Mesenchymal stem cell (in vitro differentiated cells and primary cell): ENCODE measurements at regions not wholly inside any gene's neighbourhood (a gene's known extent, or its start where the extent isn't known, plus 50 kb on each side); places are given as distances from the start of the nearest gene placed in this dataset.
A peak's percentile ranks its signal among the peaks of the same experiment; 100 is the strongest.

ENCODE experiments used
- DNase-seq: peaks from one replicate; pipeline ENCODE4 v3.0.0-alpha.2; 2013
- H2AFZ ChIP-seq: one replicate; pipeline ENCODE4 v1.6.1; 2013; ENCODE audit warnings: low read depth, mild to moderate bottlenecking, control low read depth, inconsistent platforms, low read length, moderate library complexity
- H2AK5ac ChIP-seq: 2 replicates; pipeline ENCODE4 v1.6.1; 2013; ENCODE audit warnings: low read length, moderate library complexity, mild to moderate bottlenecking, inconsistent platforms; ENCODE audit not compliant: severe bottlenecking
- H2BK120ac ChIP-seq: one replicate; pipeline ENCODE4 v1.6.1; 2013; ENCODE audit warnings: low read depth, mild to moderate bottlenecking, inconsistent platforms, low read length, moderate library complexity
- H2BK12ac ChIP-seq, 2 experiments: one replicate each; pipeline ENCODE4 v1.6.1; 2013; ENCODE audit warnings: inconsistent platforms in 2 of 2, low read length in 2 of 2, mild to moderate bottlenecking in 2 of 2, moderate library complexity in 2 of 2, control low read depth in 1 of 2
- H2BK15ac ChIP-seq: one replicate; pipeline ENCODE4 v1.6.1; 2013; ENCODE audit warnings: mild to moderate bottlenecking, low read depth, inconsistent platforms; ENCODE audit not compliant: poor library complexity, severe bottlenecking
- H2BK5ac ChIP-seq: 2 replicates; pipeline ENCODE4 v1.6.1; 2013; ENCODE audit warnings: low read depth, mild to moderate bottlenecking, low read length, control low read depth, inconsistent platforms; ENCODE audit not compliant: poor library complexity, severe bottlenecking
- H3K14ac ChIP-seq, 2 experiments: one replicate each; pipeline ENCODE4 v1.6.1; 2013; ENCODE audit warnings: inconsistent platforms in 2 of 2, low read length in 2 of 2, control low read depth in 1 of 2, mild to moderate bottlenecking in 1 of 2, moderate library complexity in 1 of 2
- H3K18ac ChIP-seq, 2 experiments: one replicate each; pipeline ENCODE4 v1.6.1; 2013; ENCODE audit warnings: inconsistent platforms in 2 of 2, low read length in 2 of 2, control low read depth in 1 of 2, low read depth in 1 of 2, mild to moderate bottlenecking in 1 of 2
- H3K23ac ChIP-seq, 2 experiments: one replicate each; pipeline ENCODE4 v1.6.1; 2013; ENCODE audit warnings: inconsistent platforms in 2 of 2, low read length in 2 of 2, mild to moderate bottlenecking in 2 of 2, moderate library complexity in 2 of 2, control low read depth in 1 of 2
- H3K27ac ChIP-seq: 2 replicates; pipeline ENCODE4 v1.5.1; 2013; ENCODE audit warnings: mild to moderate bottlenecking, moderate library complexity, low read length, control low read depth, inconsistent platforms; ENCODE audit not compliant: poor library complexity, severe bottlenecking
- H3K27me3 ChIP-seq, 2 experiments: 2 replicates each; pipeline versions ENCODE4 v1.6.1 to v1.7.0; 2013; ENCODE audit warnings: low read length in 2 of 2, mild to moderate bottlenecking in 2 of 2, moderate library complexity in 2 of 2, control low read depth in 1 of 2, inconsistent platforms in 1 of 2; ENCODE audit not compliant: control insufficient read depth in 1 of 2, insufficient read depth in 1 of 2
- H3K36me3 ChIP-seq, 2 experiments: 2 replicates each; pipeline versions ENCODE4 v1.6.1 to v1.7.0; 2013; ENCODE audit warnings: low read length in 2 of 2, control low read depth in 1 of 2, inconsistent platforms in 1 of 2, low read depth in 1 of 2, mild to moderate bottlenecking in 1 of 2; ENCODE audit not compliant: insufficient read depth in 2 of 2, control insufficient read depth in 1 of 2
- H3K4ac ChIP-seq, 2 experiments: one replicate each; pipeline ENCODE4 v1.6.1; 2013; ENCODE audit warnings: inconsistent platforms in 2 of 2, low read length in 2 of 2, mild to moderate bottlenecking in 2 of 2, moderate library complexity in 2 of 2, control low read depth in 1 of 2, low read depth in 1 of 2
- H3K4me1 ChIP-seq: 2 replicates; pipeline ENCODE4 v1.6.1; 2013; ENCODE audit warnings: low read depth, low read length, control low read depth; ENCODE audit not compliant: control insufficient read depth, insufficient read depth
- H3K4me2 ChIP-seq: 2 replicates; pipeline ENCODE4 v1.6.1; 2013; ENCODE audit warnings: low read length, mild to moderate bottlenecking, inconsistent platforms; ENCODE audit not compliant: poor library complexity, severe bottlenecking
- H3K4me3 ChIP-seq, 2 experiments: 2 replicates each; pipeline versions ENCODE4 v1.5.1 to v1.7.0; 2013; ENCODE audit warnings: low read length in 2 of 2, mild to moderate bottlenecking in 2 of 2, control low read depth in 1 of 2, low read depth in 1 of 2; ENCODE audit not compliant: insufficient read depth in 1 of 2
- H3K79me1 ChIP-seq: replicated peaks from 2 replicates; pipeline ENCODE4 v1.6.1; 2013; ENCODE audit warnings: mild to moderate bottlenecking, control low read depth, low read length, inconsistent platforms; ENCODE audit not compliant: poor library complexity, severe bottlenecking
- H3K9ac ChIP-seq: 2 replicates; pipeline ENCODE4 v1.7.0; 2013; ENCODE audit warnings: mild to moderate bottlenecking, low read length, moderate library complexity
- H3K9me3 ChIP-seq: 2 replicates; pipeline ENCODE4 v1.7.0; 2013; ENCODE audit warnings: mild to moderate bottlenecking, low read length; ENCODE audit not compliant: control insufficient read depth
- H4K8ac ChIP-seq: one replicate; pipeline ENCODE4 v1.6.1; 2013; ENCODE audit warnings: inconsistent platforms, mild to moderate bottlenecking, low read length, moderate library complexity
- H4K91ac ChIP-seq: one replicate; pipeline ENCODE4 v1.6.1; 2013; ENCODE audit warnings: mild to moderate bottlenecking, low read length, inconsistent platforms
- WGBS: methylation state at CpG from one replicate; pipeline ENCODE4 v1.1.7; 2013; ENCODE audit warnings: mixed read lengths; 5-methylcytosine and 5-hydroxymethylcytosine counted together

DNA sequence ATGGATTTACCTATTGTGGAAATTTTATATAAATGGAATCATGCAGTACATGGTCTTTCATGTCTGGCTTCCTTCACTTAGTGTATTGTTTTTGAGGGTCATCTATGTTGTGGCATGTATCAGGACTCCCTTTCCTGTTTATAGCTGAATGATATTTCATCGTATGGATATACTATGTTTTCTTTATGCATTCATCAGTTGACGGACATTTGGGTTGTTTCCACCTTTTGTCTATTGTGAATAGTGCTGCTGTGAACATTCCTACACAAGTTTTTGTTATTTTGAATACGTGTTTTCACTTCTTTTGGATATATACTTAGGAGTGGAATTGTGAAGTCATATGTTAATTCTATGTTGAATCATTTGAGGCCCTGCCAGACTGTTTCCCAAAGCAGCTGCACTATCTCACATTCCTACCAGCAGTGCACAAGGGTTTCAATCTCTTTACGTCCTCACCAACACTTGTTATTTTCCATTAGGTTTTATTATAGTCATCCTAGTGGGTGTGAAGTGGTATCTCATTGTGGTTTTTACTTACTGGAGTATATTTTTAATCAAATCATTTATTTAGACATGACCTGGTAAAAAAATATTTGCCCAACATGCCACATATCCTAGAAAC is 262.7 kb downstream of the DLEU7 start:
- H3K9me3 ChIP-seq = peaks cover 4% of the 10 kb centered on the region
- 86% methylated on average over 2 of the region's 4 CpGs for WGBS
- no peak overlapping the region for H3K23ac ChIP-seq
- H3K4me1 ChIP-seq = no peaks in the 10 kb centered on the region
- H2AFZ ChIP-seq = no peak overlapping the region
- DNase-seq = peak; percentile 67
- no peak overlapping the region for H4K91ac ChIP-seq
- no peaks in the 10 kb centered on the region for H3K27me3 ChIP-seq
- H3K36me3 ChIP-seq = no peaks in the 10 kb centered on the region
- H3K9ac ChIP-seq = peak overlapping the region; percentile 35
- H3K4me3 ChIP-seq = no peak overlapping the region
- no peak overlapping the region for H2BK120ac ChIP-seq
- no peaks in the 10 kb centered on the region for H3K79me1 ChIP-seq
- no peak overlapping the region for H3K18ac ChIP-seq
- no peak overlapping the region for H2BK5ac ChIP-seq
- H2BK15ac ChIP-seq = no peak overlapping the region
- H2BK12ac ChIP-seq = no peak overlapping the region
- no peak overlapping the region for H2AK5ac ChIP-seq
- H4K8ac ChIP-seq = no peak overlapping the region
- no peak overlapping the region for H3K27ac ChIP-seq
- no peak overlapping the region for H3K4me2 ChIP-seq
- no peak overlapping the region for H3K4ac ChIP-seq
- H3K14ac ChIP-seq = no peak overlapping the region

DNA sequence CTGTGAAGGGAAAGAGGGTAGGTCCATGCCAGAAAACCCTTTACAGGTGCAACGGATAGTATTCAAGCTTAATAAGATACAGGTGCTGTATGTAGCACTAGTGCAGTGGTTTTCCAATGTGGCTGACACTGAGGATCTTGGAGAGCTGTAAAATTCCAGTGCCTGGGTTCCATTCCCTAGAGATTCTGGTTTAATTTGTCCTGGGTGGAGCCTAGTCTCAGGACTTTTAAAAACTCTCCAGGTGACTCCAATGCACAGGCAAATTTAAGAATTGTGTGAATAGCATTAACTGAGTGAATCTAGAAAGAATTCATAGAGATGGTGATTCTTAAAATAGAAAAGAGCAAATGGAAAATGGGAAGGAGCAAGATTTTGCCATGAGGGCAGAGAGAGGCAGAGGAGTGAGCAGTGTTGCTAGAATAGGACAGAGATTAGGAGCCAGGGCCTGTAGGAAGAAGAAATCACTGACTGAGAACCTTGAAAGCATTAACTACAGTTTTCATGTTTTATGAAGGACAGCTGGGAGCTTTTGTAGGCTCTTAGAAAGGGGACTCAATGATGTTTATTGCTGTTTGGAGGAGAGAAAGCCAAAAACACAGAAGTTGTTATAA is 261.8 kb downstream of the DLEU7 start:
- no peaks in the 10 kb centered on the region for H3K79me1 ChIP-seq
- no peak overlapping the region for H4K8ac ChIP-seq
- H3K23ac ChIP-seq = no peak overlapping the region
- no peak overlapping the region for H3K4ac ChIP-seq
- H3K18ac ChIP-seq = no peak overlapping the region
- no peak overlapping the region for H2AFZ ChIP-seq
- no peak overlapping the region for H3K14ac ChIP-seq
- H2BK15ac ChIP-seq = no peak overlapping the region
- no peaks in the 10 kb centered on the region for H3K4me1 ChIP-seq
- no peak overlapping the region for H3K27ac ChIP-seq
- H4K91ac ChIP-seq = no peak overlapping the region
- H2BK120ac ChIP-seq = no peak overlapping the region
- H3K27me3 ChIP-seq = no peaks in the 10 kb centered on the region
- WGBS = 98% methylated on average over 1 of the region's 1 CpG
- H2BK5ac ChIP-seq = no peak overlapping the region
- peak overlapping the region; percentile 30 for H3K9ac ChIP-seq
- H2BK12ac ChIP-seq = no peak overlapping the region
- no peaks in the 10 kb centered on the region for H3K36me3 ChIP-seq
- no peak overlapping the region for H2AK5ac ChIP-seq
- H3K4me2 ChIP-seq = no peak overlapping the region
- DNase-seq = no peak
- peaks cover 4% of the 10 kb centered on the region for H3K9me3 ChIP-seq
- no peak overlapping the region for H3K4me3 ChIP-seq

- WGBS = 55% methylated on average over 10 of the region's 10 CpGs
- peak; percentile 18 for DNase-seq
- no peak overlapping the region for H3K4me3 ChIP-seq
- H3K23ac ChIP-seq = no peak overlapping the region
- no peak overlapping the region for H3K4ac ChIP-seq
- H3K36me3 ChIP-seq = no peaks in the 10 kb centered on the region
- H2BK5ac ChIP-seq = no peak overlapping the region
- no peak overlapping the region for H3K9ac ChIP-seq
- no peak overlapping the region for H2BK15ac ChIP-seq
- H2BK12ac ChIP-seq = peak overlapping the region in 1 of 2 experiments; percentile 33
- no peak overlapping the region for H2BK120ac ChIP-seq
- no peak overlapping the region for H3K27ac ChIP-seq
- H3K4me1 ChIP-seq = peaks cover 10% of the 10 kb centered on the region
- no peak overlapping the region for H3K18ac ChIP-seq
- no peaks in the 10 kb centered on the region for H3K79me1 ChIP-seq
- no peak overlapping the region for H2AK5ac ChIP-seq
- H2AFZ ChIP-seq = no peak overlapping the region
- no peak overlapping the region for H4K8ac ChIP-seq
- peaks cover 4% of the 10 kb centered on the region for H3K9me3 ChIP-seq
- H3K27me3 ChIP-seq = no peaks in the 10 kb centered on the region
- H4K91ac ChIP-seq = no peak overlapping the region
- H3K4me2 ChIP-seq = no peak overlapping the region
- H3K14ac ChIP-seq = no peak overlapping the region
These were observed 258.5 kb downstream of the DLEU7 start for GRCh38 chr13:50584856-50585580.

- H2AFZ ChIP-seq = no peak overlapping the region
- H3K27me3 ChIP-seq = no peaks in the 10 kb centered on the region
- H2BK5ac ChIP-seq = no peak overlapping the region
- H3K4me1 ChIP-seq = peaks cover 11% of the 10 kb centered on the region
- H3K27ac ChIP-seq = no peak overlapping the region
- no peak overlapping the region for H4K8ac ChIP-seq
- H3K36me3 ChIP-seq = no peaks in the 10 kb centered on the region
- H2BK120ac ChIP-seq = no peak overlapping the region
- H2AK5ac ChIP-seq = no peak overlapping the region
- H3K14ac ChIP-seq = no peak overlapping the region
- no peak overlapping the region for H4K91ac ChIP-seq
- peaks cover 4% of the 10 kb centered on the region for H3K9me3 ChIP-seq
- no peak overlapping the region for H3K4me3 ChIP-seq
- H3K18ac ChIP-seq = no peak overlapping the region
- no peak overlapping the region for H3K9ac ChIP-seq
- no peak overlapping the region for H3K4me2 ChIP-seq
- no peak overlapping the region for H2BK15ac ChIP-seq
- DNase-seq = no peak
- no peak overlapping the region for H3K4ac ChIP-seq
- WGBS = 72% methylated on average over 6 of the region's 6 CpGs
- H2BK12ac ChIP-seq = no peak overlapping the region
- H3K79me1 ChIP-seq = no peaks in the 10 kb centered on the region
- no peak overlapping the region for H3K23ac ChIP-seq
These were observed 257.6 kb downstream of the DLEU7 start for GRCh38 chr13:50585674-50586413.
